IPS-18a (cell line): ENCODE measurements at regions not wholly inside any gene's neighbourhood (a gene's known extent, or its start where the extent isn't known, plus 50 kb on each side); places are given as distances from the start of the nearest gene placed in this dataset.

Source experiments
- H3K27ac ChIP-seq: one replicate; pipeline ENCODE4 v1.5.1; 2013; ENCODE audit warnings: low read length
- H3K27me3 ChIP-seq: one replicate; pipeline ENCODE4 v1.6.1; 2013; ENCODE audit warnings: mild to moderate bottlenecking, low read length; ENCODE audit not compliant: control insufficient read depth, insufficient read depth
- H3K36me3 ChIP-seq: one replicate; pipeline ENCODE4 v1.6.1; 2013; ENCODE audit warnings: low read depth, low read length; ENCODE audit not compliant: control insufficient read depth
- H3K4me1 ChIP-seq: one replicate; pipeline ENCODE4 v1.6.1; 2013; ENCODE audit warnings: low read depth, low read length; ENCODE audit not compliant: control insufficient read depth
- H3K4me3 ChIP-seq: one replicate; pipeline ENCODE4 v1.5.1; 2013; ENCODE audit warnings: low read length
- H3K9ac ChIP-seq: one replicate; pipeline ENCODE4 v1.6.1; 2013; ENCODE audit warnings: mild to moderate bottlenecking, low read length, moderate library complexity
- H3K9me3 ChIP-seq: one replicate; pipeline ENCODE4 v1.6.1; 2013; ENCODE audit warnings: low read depth, low read length; ENCODE audit not compliant: control insufficient read depth

GRCh38 chr10:61078542-61079275 is 134.7 kb upstream of the RHOBTB1 start:
- Histone ChIP-seq H3K27ac (no peak overlapping the region), H3K4me3 (no peak overlapping the region), H3K36me3 (no peaks in the 10 kb centered on the region), H3K9ac (no peak overlapping the region), H3K9me3 (no peaks in the 10 kb centered on the region), H3K4me1 (no peaks in the 10 kb centered on the region), H3K27me3 (no peaks in the 10 kb centered on the region)

- Histone ChIP-seq H3K9me3 (no peaks in the 10 kb centered on the region), H3K27ac (no peak overlapping the region), H3K9ac (no peak overlapping the region), H3K4me1 (no peaks in the 10 kb centered on the region), H3K27me3 (no peaks in the 10 kb centered on the region), H3K4me3 (no peak overlapping the region), H3K36me3 (no peaks in the 10 kb centered on the region)
These were observed 132.7 kb upstream of the RHOBTB1 start for GRCh38 chr10:61076572-61077114.

DNA sequence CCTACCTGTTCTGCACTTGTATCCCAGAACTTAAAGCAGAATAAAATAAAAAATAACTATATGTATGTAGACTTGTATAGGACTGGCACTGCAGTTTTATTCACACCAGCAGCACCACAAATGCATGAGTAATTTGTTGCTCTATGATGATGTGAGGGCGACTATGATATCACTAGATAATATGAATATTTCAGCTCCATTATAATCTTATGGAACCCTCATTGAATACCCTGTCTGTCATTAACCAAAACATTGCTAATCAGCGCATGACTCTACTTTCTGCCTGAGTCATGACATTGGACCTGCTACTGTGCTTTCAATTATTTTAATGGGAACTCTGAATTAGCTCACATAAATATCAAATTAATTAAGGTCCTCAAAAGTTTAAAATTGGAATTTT is 129.4 kb upstream of the RHOBTB1 start:
- no peak overlapping the region for H3K4me3 ChIP-seq
- no peak overlapping the region for H3K27ac ChIP-seq
- H3K27me3 ChIP-seq: no peaks in the 10 kb centered on the region
- no peaks in the 10 kb centered on the region for H3K36me3 ChIP-seq
- H3K4me1 ChIP-seq: no peaks in the 10 kb centered on the region
- H3K9ac ChIP-seq: no peak overlapping the region
- no peaks in the 10 kb centered on the region for H3K9me3 ChIP-seq

DNA sequence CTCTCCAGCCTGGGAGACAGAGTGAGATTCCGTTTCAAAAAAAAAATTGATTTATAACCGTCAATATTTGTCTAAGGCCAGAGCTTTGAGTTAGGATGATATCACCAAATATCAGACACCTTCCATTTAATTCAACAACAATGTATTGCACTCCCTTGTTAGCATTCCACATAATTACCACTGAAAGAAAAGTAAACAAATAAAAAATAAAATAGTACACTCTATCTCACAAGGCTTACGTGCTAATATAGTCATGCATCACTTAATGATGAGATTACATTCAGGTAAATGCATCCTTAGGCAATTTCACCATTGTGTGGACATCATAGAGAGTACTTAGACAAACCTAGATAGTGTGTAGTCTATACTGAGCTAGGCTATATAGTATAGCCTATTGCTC is 127.6 kb upstream of the RHOBTB1 start:
- H3K4me3 ChIP-seq: no peak overlapping the region
- H3K4me1 ChIP-seq: no peaks in the 10 kb centered on the region

GRCh38 chr10:61068471-61068870 is 124.5 kb upstream of the RHOBTB1 start:
- no peak overlapping the region for H3K9ac ChIP-seq
- H3K4me3 ChIP-seq: no peak overlapping the region
- no peaks in the 10 kb centered on the region for H3K9me3 ChIP-seq
- no peaks in the 10 kb centered on the region for H3K27me3 ChIP-seq
- H3K36me3 ChIP-seq: no peaks in the 10 kb centered on the region
- H3K4me1 ChIP-seq: no peaks in the 10 kb centered on the region
- no peak overlapping the region for H3K27ac ChIP-seq

More for the DNA sequence above, 127.6 kb upstream of the RHOBTB1 start:
- Histone ChIP-seq H3K27ac (no peak overlapping the region), H3K9me3 (no peaks in the 10 kb centered on the region), H3K9ac (no peak overlapping the region), H3K36me3 (no peaks in the 10 kb centered on the region), H3K27me3 (no peaks in the 10 kb centered on the region)

DNA sequence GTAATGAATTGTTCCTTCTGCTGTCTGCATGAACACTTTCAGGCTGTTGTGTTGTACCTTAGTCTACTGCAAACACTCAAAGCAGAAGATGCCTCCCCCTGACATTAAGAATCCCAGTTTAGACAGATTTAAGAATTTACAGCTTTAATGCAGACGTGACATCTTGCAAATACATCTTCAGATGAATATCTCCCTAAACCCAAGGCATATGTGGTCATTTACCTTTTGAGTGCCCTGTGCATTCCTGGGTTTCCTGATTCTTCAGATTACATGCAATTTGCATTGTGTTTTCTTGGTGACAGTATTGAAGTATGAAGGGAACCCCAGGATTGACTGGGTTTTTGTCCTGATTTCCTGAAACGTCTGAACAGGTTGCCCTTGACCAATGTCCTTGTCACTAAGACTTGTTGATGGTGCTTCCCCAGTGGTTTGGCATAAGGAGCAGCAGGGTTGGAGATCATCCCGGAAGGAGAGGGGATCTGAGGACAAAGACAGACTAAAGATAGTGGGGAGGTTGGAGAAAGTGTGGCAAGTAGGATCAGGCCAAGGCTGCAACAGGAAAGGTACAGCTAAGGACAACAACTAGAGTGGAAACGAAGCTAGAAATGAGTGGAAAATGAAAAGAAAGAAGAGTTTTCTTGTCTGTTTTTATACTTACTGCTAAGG is 123.8 kb upstream of the RHOBTB1 start:
- H3K27me3 ChIP-seq: no peaks in the 10 kb centered on the region
- no peaks in the 10 kb centered on the region for H3K9me3 ChIP-seq
- H3K4me3 ChIP-seq: no peak overlapping the region
- H3K4me1 ChIP-seq: no peaks in the 10 kb centered on the region
- no peak overlapping the region for H3K9ac ChIP-seq
- no peaks in the 10 kb centered on the region for H3K36me3 ChIP-seq
- H3K27ac ChIP-seq: no peak overlapping the region

- H3K27ac ChIP-seq: no peak overlapping the region
- no peak overlapping the region for H3K9ac ChIP-seq
- no peaks in the 10 kb centered on the region for H3K36me3 ChIP-seq
- H3K4me3 ChIP-seq: no peak overlapping the region
- no peaks in the 10 kb centered on the region for H3K27me3 ChIP-seq
- H3K9me3 ChIP-seq: no peaks in the 10 kb centered on the region
- no peaks in the 10 kb centered on the region for H3K4me1 ChIP-seq
These were observed 122.8 kb upstream of the RHOBTB1 start for GRCh38 chr10:61066661-61067344.

DNA sequence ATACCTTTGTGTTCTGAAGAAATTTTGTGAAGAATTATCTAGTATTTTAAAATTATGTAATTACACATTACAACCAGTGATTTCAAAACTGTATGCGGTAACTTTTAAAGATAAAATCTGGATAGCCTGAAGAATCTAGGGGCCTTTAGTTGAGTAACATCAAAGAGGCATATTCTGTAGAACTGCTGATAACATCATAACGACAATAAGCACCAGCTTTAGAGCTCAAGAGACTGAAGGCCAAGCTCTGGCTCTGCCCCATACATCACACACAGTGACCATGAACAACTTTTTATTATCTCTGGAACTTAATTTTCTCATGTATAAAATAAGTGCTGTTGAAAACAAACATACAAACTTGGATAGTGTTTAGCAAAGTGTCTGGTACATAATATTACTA is 121.1 kb upstream of the RHOBTB1 start:
- Histone ChIP-seq H3K27me3 (no peaks in the 10 kb centered on the region), H3K27ac (no peak overlapping the region), H3K9ac (no peak overlapping the region), H3K36me3 (no peaks in the 10 kb centered on the region), H3K9me3 (no peaks in the 10 kb centered on the region), H3K4me1 (no peaks in the 10 kb centered on the region), H3K4me3 (no peak overlapping the region)

- no peak overlapping the region for H3K9ac ChIP-seq
These were observed 120.4 kb upstream of the RHOBTB1 start for GRCh38 chr10:61064356-61064755.

DNA sequence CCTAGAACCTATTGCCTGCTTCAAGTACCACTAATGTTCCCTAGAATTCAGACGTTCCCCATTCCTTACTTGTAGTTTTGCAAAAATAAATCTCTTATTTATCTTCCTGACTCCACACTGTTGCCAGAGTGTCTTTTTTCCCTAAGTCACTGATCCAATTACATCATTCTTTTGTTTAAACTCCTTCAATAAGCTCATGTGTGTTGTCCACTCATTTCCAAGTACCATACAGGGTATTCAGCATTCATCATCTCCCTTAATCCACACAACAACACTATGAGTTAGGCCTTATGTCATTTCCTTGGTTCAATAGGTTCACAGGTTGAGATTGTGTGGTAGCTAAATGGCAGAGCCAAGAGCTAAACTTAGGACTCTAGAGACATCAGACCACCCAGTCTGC is 119.9 kb upstream of the RHOBTB1 start:
- Histone ChIP-seq H3K4me3 (no peak overlapping the region), H3K36me3 (no peaks in the 10 kb centered on the region), H3K9ac (no peak overlapping the region)

More at GRCh38 chr10:61064356-61064755, 120.4 kb upstream of the RHOBTB1 start:
- Histone ChIP-seq H3K36me3 (no peaks in the 10 kb centered on the region), H3K27me3 (no peaks in the 10 kb centered on the region), H3K4me3 (no peak overlapping the region), H3K4me1 (no peaks in the 10 kb centered on the region), H3K9me3 (no peaks in the 10 kb centered on the region), H3K27ac (no peak overlapping the region)

DNA sequence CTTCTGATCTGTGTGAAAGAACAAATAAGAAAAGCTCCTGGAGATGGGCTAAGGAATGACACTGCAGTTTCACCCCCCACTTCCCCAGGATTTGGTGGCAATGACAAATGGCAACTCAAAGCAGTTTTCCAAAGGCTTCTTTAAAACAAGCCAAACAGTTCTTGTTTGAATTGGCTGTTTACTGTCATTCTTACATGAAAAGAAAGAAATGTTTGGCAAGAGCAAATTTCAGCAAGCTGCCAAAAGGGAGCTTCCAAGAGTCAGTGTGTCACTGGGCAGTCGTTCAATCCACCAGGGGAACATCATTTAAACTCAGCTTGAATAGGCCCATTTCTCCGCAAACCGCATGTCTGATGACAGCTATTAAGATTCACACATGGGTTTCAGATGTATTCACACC is 119.0 kb upstream of the RHOBTB1 start:
- Histone ChIP-seq H3K9ac (no peak overlapping the region), H3K4me1 (no peaks in the 10 kb centered on the region), H3K9me3 (no peaks in the 10 kb centered on the region), H3K36me3 (no peaks in the 10 kb centered on the region), H3K27ac (no peak overlapping the region), H3K27me3 (no peaks in the 10 kb centered on the region), H3K4me3 (no peak overlapping the region)

More for the DNA sequence above, 119.9 kb upstream of the RHOBTB1 start:
- no peaks in the 10 kb centered on the region for H3K27me3 ChIP-seq
- H3K4me1 ChIP-seq: no peaks in the 10 kb centered on the region
- H3K9me3 ChIP-seq: no peaks in the 10 kb centered on the region
- no peak overlapping the region for H3K27ac ChIP-seq
